ENCODE measurements at regions not wholly inside any gene's neighbourhood (a gene's known extent, or its start where the extent isn't known, plus 50 kb on each side); places are given as distances from the start of the nearest gene placed in this dataset.

- no peak overlapping the region for H3K27ac ChIP-seq (ENCODE audit: low read depth in 2 of 2, low read length in 2 of 2)
- H3K36me3 ChIP-seq (ENCODE audit: control insufficient read depth in 2 of 3, insufficient read depth in 3 of 3, low read length in 3 of 3): no peaks in the 10 kb centered on the region
- no peak overlapping the region for H3K4me3 ChIP-seq (ENCODE audit: low read length in 3 of 3)
- TF ChIP-seq, protein P1, sequence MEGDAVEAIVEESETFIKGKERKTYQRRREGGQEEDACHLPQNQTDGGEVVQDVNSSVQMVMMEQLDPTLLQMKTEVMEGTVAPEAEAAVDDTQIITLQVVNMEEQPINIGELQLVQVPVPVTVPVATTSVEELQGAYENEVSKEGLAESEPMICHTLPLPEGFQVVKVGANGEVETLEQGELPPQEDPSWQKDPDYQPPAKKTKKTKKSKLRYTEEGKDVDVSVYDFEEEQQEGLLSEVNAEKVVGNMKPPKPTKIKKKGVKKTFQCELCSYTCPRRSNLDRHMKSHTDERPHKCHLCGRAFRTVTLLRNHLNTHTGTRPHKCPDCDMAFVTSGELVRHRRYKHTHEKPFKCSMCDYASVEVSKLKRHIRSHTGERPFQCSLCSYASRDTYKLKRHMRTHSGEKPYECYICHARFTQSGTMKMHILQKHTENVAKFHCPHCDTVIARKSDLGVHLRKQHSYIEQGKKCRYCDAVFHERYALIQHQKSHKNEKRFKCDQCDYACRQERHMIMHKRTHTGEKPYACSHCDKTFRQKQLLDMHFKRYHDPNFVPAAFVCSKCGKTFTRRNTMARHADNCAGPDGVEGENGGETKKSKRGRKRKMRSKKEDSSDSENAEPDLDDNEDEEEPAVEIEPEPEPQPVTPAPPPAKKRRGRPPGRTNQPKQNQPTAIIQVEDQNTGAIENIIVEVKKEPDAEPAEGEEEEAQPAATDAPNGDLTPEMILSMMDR (IDR thresholded peaks at IDR 0.05; ENCODE audit: borderline replicate concordance, extremely low read depth, insufficient read depth): no peak
- peaks cover 0 to 3% (median 0%) of the 10 kb centered on the region in 3 donors for H3K4me1 ChIP-seq (ENCODE audit: control insufficient read depth in 2 of 3, insufficient read depth in 2 of 3, low read depth in 1 of 3, low read length in 3 of 3)
- FAIRE-seq (no peak), DNase-seq (no peak)
- H3K27me3 ChIP-seq (ENCODE audit: control insufficient read depth, insufficient read depth, low read length): no peaks in the 10 kb centered on the region
- intact Hi-C loops (cut with DNase I): no loop called here
- no peaks in the 10 kb centered on the region for H3K9me3 ChIP-seq (ENCODE audit: control insufficient read depth in 2 of 3, insufficient read depth in 1 of 3, low read length in 3 of 3)
- no peak overlapping the region for H3K9ac ChIP-seq (ENCODE audit: low read length in 3 of 3)
Measured at GRCh38 chr12:107914460-107914977, 140.0 kb downstream of the ASCL4 start.

GRCh38 chr12:107917912-107918800 lies 143.7 kb downstream of the ASCL4 start:
- TF ChIP-seq, protein P1 (IDR thresholded peaks at IDR 0.05; ENCODE audit: borderline replicate concordance, extremely low read depth, insufficient read depth): peak; percentile 70
- Histone ChIP-seq H3K9ac (ENCODE audit: low read length in 3 of 3) (no peak overlapping the region), H3K9me3 (ENCODE audit: control insufficient read depth in 2 of 3, insufficient read depth in 1 of 3, low read length in 3 of 3) (no peaks in the 10 kb centered on the region), H3K27ac (ENCODE audit: low read depth in 2 of 2, low read length in 2 of 2) (no peak overlapping the region), H3K27me3 (ENCODE audit: control insufficient read depth, insufficient read depth, low read length) (no peaks in the 10 kb centered on the region), H3K4me3 (ENCODE audit: low read length in 3 of 3) (no peak overlapping the region), H3K36me3 (ENCODE audit: control insufficient read depth in 2 of 3, insufficient read depth in 3 of 3, low read length in 3 of 3) (no peaks in the 10 kb centered on the region), H3K4me1 (ENCODE audit: control insufficient read depth in 2 of 3, insufficient read depth in 2 of 3, low read depth in 1 of 3, low read length in 3 of 3) (no peaks in the 10 kb centered on the region)
- no peak for FAIRE-seq
- peak in 3 of 5 donors; percentile 29 to 45 (median 40) for DNase-seq
- intact Hi-C loops (cut with DNase I): no loop called here

DNA sequence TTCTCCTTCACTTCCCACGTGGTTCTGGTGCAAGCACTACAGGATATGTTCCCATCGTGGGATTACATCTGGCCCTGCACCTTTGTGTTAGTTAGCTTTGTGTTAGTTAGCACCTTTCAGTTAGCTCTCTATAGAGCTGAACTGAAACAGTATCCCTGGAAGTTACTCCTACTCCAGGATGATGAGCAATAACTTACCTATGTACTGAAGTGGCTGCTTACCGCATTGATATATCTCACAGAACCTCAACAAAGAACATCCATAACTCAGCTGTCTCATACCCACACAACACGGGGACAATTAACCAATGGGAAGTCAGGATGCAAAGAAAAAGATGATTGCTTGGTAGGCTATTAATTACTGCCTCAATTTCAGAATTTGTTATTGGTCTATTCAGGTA lies 146.6 kb downstream of the ASCL4 start:
- FAIRE-seq: no peak
- no peak overlapping the region for H3K27ac ChIP-seq (ENCODE audit: low read depth in 2 of 2, low read length in 2 of 2)
- no peaks in the 10 kb centered on the region for H3K27me3 ChIP-seq (ENCODE audit: control insufficient read depth, insufficient read depth, low read length)

More for the DNA sequence above, 146.6 kb downstream of the ASCL4 start:
- Histone ChIP-seq H3K4me1 (ENCODE audit: control insufficient read depth in 2 of 3, insufficient read depth in 2 of 3, low read depth in 1 of 3, low read length in 3 of 3) (no peaks in the 10 kb centered on the region), H3K9me3 (ENCODE audit: control insufficient read depth in 2 of 3, insufficient read depth in 1 of 3, low read length in 3 of 3) (no peaks in the 10 kb centered on the region), H3K36me3 (ENCODE audit: control insufficient read depth in 2 of 3, insufficient read depth in 3 of 3, low read length in 3 of 3) (no peaks in the 10 kb centered on the region), H3K4me3 (ENCODE audit: low read length in 3 of 3) (no peak overlapping the region), H3K9ac (ENCODE audit: low read length in 3 of 3) (no peak overlapping the region)
- TF ChIP-seq, protein P1 (IDR thresholded peaks at IDR 0.05; ENCODE audit: borderline replicate concordance, extremely low read depth, insufficient read depth): no peak
- DNase-seq: no peak
- intact Hi-C loops (cut with DNase I): no loop called here

Measured in kidney (tissue), 13 donors.